ENCODE measurements at regions not wholly inside any gene's neighbourhood (a gene's known extent, or its start where the extent isn't known, plus 50 kb on each side); places are given as distances from the start of the nearest gene placed in this dataset.

DNA sequence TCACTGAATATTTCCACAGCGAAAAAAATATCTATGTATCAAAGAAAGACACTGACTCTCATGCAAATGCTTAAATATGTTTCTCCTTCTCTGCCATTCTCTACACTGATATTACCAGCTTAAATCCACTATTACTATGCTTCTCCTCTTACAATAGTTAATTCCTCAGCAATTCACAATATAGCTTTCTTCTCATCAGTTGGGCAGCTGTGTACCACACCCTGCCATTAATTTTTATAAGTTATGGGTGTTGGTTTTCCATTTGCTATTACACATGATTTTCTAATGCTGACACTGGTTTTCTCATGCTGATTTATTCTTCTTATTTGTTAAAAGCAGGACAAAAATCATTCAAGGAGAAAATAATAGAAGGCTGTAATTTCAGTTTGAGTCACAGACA is 251.8 kb downstream of the TBX15 start:
- no peak for DNase-seq

DNA sequence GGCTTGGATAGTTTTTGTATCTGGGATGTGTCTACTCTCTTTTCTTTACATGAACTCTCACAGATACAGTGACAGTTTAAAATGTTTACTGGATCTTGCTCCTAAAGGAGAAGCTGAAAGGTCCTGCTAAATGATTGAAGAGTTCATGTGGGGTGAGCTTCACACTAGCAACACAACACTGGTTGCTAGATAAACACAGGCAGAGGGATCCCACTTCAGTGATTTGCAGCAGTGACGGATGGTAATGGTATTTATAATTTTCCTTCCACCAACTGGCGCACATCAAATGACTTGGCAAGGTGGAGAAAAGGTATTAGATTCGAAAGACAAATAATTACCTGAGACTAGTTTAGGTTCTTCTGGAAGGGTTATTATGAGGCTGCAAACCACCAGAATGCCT is 270.2 kb downstream of the TBX15 start:
- no peak for DNase-seq

DNA sequence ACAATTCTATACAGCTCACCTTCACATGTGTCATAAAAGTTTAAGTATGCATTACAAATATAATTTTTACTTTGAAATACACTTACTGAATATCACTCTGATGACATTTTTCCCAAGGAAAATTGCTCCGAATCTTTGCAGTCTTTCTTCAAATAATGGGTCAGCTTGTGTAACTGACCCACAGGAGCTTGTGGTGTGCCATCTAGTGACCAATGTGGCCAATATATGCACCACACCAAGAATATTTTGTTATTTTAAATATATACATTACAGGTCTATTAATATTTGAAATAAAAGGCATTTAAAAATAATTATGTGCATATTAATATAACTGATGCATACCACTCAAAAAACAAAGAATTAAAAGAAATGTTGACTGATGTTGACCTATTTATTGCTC is 271.4 kb downstream of the TBX15 start:
- no peak for DNase-seq

- DNase-seq = no peak
Observed at GRCh38 chr1:118711356-118711755, 276.8 kb downstream of the TBX15 start.

- no peak for DNase-seq
Observed at GRCh38 chr1:118698911-118699310, 289.2 kb downstream of the TBX15 start.

DNA sequence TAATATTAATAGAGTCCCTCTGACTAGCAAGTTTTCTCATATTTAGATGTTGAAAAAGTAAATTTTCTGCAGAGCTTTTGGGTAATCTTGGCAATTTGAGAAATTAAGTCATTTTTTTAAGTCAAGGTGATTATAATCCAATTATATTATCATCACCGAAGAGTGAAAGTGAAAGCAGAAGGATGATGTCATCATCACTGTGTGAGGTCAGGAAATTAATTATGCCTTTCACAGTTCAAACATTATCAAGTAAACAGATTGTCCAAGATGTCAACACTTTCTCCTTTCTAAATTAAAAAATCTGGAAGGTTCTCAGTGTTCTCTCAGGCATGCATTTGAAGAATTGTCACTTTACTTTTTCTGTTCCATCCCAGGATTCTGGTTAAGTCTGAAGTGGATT is 296.0 kb downstream of the TBX15 start:
- DNase-seq = no peak

DNA sequence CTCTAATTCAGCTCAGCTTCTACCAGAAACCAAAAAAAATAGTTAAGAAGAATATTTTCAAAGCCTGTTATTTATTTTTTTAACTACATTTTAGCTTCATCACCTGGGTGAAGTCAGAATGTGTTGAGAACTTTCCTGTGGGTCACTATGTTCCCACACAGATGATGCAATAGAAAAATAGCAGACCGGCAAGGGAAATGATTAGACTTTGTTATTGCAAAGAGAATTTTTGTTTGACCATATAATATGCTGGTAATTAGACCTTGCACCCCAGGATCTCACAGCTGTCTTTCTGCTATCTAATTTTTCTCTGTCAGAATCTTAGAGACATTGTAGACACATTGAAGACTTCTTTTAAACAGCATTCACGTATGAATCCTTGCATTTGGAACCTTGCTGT is 299.3 kb downstream of the TBX15 start:
- no peak for DNase-seq

- DNase-seq = no peak
Observed at GRCh38 chr1:118661769-118662320, 326.3 kb downstream of the TBX15 start.

DNA sequence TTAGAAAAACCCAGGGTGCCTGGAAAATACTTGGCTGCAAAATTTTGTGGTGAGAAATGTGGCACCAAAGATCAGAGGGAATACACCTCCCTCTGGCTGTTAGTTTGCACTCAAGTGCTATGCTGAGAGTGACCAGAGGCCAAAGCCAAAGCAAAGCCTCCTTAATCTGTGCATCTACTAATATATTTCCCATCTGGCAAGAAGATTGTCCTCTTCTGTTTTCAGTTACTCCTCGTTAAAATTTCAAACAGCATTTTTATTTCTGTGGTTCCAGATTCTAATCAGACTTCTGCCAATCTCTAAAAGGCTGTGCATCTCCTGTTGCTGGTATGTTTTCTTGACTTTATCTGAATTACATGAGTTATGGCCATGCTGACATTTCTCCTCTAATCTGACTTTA is 327.4 kb downstream of the TBX15 start:
- DNase-seq = no peak

- DNase-seq = no peak
Observed at GRCh38 chr1:118659646-118660045, 328.5 kb downstream of the TBX15 start.

GRCh38 chr1:118650107-118650807 is 337.9 kb downstream of the TBX15 start:
- DNase-seq = no peak

GRCh38 chr1:118649369-118650106 is 338.6 kb downstream of the TBX15 start:
- DNase-seq = no peak

DNA sequence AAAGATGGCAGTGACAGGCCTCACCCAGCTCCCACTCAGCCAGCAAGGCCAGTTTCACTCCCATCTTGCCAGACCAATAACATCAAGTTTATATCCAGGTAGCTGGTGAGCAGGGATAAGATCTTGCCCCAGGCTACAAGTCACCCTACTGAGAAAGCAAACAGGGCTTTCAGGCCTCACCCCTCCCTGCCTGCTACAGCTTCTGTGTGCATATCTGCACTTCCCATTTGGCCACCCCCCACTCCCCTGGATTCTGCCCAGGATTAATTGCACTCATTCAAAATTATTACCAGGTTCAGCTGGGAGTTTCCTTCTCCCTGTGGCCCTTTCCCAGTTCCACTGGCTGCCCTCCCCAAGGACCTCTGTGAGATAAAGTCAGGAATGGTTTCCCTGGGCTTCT is 352.1 kb downstream of the TBX15 start:
- no peak for DNase-seq

DNA sequence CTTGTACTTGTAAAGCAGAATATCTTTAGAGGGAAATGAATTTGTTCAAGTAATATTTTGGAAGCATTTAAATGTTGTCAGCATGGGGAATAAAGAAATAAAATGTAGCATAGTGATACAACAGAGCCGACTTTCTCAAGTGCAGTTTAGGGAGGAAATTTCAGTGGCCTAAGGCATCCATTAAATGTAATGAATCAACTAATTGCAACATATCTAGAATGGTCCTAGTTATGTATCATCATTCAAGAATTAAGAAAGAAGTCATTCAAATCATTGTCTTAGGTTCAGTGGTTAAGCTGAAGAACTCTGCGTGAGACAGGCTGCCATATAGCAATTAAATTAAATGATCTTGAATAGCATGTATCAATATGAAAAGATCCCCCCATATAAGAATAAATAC is 360.7 kb downstream of the TBX15 start:
- no peak for DNase-seq

DNA sequence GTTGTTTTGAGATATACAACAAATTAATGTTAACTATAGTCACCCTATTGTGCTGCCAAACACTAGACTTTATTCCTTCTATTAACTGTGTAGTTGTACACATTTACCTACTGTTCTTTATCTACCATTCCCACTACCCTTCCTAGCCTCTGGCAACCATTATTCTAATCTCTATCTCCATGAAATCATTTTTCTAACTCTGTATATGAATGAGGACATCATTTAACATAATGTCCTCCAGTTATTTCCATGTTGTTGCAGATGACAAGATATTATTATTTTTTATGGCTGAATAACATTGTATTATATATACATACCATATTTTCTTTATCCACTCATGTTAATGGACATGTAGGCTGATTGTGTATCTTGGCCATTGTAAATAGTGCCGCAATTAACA is 366.3 kb downstream of the TBX15 start:
- no peak for DNase-seq

- no peak for DNase-seq
Observed at GRCh38 chr1:118618618-118619340, 369.4 kb downstream of the TBX15 start.

DNA sequence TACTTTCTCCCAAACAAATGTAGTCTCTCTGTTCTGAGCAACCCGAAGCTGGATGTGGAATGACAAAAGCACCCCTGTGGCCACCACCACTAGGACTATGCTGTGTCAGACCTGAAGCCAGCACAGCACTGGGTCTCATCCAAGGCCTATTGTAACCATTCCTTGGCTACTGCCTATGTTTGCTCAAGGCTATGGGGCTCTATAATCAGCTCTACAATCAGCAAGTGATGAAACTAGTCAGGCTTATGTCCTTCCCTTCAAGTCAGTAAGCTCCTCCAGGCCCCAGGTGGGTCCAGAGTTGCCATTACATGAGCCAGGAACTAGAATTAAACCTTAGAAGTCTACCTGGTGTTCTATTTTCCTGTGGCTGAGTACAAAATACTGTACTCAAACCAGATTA is 370.2 kb downstream of the TBX15 start:
- DNase-seq = no peak

DNA sequence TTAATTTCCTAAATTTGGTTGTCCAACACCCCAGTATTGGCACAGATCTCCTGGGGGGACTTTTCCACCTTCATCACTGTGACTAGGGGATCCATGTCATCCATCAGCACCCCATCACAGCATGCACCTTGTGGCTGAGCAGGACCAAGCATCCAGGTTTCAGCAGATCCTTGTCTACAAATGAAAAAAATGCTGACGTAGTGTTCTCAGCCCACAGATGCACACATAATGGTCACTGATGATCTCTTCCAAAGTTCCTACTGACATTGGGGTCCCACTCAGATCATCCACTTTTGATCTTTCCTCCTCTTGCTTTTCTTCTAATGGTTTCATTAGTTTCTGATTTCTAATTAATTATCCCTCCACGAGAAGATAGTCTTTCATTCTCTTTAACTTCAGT is 373.1 kb downstream of the TBX15 start:
- DNase-seq = no peak

DNA sequence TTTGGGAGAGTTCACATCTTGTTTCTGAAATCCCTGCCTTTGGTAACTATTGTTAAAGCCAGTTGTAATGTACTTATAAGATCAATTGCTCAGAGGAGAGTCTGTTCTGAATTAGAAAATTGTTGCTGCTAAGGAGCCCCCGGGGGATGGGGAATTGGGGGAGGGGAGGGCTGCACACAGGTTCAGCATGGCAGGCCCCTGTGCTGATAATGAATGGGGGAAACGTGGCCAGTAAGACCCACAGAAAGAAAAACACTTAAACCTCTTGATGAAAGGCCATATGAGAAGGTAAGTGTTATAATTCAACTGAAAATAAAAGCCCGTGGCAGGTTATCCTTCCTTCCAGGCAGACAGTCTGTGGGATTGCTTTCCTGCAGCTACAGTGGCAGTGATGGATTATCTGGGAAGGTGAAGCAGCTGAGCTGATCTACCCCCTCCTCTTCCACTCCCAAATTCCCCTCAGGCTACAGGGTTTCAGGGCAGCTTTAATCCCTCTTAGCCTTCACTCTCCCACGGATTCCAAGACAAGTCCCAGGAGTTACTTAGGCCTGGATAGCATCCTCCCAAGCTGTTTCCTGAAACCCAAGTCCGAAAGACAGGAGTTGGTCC is 398.8 kb downstream of the TBX15 start:
- DNase-seq = no peak

GRCh38 chr1:118588566-118588965 is 399.6 kb downstream of the TBX15 start:
- no peak for DNase-seq

GRCh38 chr1:118578276-118578675 is 393.2 kb upstream of the SPAG17 start:
- DNase-seq = no peak

GRCh38 chr1:118575060-118575459 is 390.0 kb upstream of the SPAG17 start:
- DNase-seq = no peak

Measured in hypothalamus (tissue), 51 donors.